Bone marrow (tissue), 2 donors: ENCODE measurements at regions not wholly inside any gene's neighbourhood (a gene's known extent, or its start where the extent isn't known, plus 50 kb on each side); places are given as distances from the start of the nearest gene placed in this dataset.

Experiments used
- DNase-seq, 2 donors: peaks; one replicate each; lab custom pipeline; 2025; lab: John Stamatoyannopoulos, UW

DNA sequence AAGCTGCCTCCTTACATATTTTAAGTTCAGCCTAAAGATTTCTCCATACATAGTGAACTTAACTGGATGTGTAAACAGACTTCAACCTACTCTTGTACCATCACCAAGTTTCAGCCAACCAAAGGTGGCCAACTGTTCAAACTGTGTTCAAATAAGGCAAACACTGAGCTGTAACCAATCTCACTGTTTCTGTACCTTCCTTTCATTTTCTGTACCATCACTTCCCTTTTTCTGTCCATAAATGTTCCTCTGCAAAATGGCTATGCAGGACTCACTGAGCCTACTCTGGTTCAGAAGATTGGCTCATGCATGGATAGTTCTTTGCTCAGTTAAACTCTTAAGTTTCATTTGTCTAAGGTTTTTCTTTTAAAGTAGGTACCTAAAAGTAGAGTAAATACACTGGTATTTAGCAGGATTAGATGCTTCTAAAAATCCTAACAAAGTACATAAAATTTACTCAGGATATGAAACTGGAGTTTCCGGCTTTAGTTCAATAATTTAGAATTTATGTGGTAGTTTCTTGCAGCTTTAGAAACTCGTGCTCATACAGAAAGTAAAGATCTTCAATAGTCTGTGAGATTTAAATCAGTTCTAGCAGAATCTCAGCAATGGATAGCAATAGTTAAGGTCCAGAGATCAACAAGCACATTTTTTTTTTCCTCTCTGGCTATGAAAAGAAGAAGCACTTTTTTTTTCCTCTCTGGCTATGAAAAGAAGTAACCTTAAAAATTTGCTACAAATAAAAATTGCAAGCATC lies 282.0 kb upstream of the PPFIA2 start:
- DNase-seq, result no peak

DNA sequence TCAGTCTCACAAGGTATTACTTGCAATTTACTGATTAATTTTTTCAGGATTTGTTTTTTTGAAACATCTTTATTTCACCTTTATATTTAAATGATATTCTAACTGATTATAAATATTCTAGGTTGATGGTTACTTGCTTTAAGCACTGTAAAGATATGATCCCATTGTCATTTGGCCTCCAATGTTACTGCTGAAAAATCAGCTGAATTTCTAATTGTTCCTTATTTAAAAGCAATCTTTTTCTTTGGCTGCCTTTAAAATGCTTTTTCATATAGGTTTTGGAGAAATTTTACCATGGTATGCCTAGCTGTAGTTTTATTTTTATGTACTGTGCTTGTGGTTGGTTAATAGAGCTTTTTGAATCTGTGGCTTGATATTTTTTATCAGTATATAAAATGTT lies 275.6 kb upstream of the PPFIA2 start:
- DNase-seq, result no peak

DNA sequence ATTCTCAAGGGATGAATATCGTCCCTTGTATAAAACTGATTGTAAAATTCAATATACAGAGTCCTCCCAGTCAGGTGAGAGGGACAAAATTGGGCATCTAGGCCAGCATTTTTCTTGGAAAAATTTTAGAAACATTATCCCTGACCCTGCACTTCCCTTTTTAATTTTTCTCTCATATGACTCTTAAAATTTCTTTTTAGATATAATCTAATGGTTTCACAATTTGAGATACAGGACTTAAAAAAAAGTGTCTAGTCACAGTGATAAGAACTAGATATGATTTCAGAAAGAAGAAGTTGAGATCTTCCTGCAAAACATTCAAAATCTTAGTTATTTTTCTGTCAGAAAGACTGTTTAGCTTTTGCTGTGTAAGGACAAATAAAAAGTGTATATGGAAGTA lies 270.8 kb upstream of the PPFIA2 start:
- no peak for DNase-seq

DNA sequence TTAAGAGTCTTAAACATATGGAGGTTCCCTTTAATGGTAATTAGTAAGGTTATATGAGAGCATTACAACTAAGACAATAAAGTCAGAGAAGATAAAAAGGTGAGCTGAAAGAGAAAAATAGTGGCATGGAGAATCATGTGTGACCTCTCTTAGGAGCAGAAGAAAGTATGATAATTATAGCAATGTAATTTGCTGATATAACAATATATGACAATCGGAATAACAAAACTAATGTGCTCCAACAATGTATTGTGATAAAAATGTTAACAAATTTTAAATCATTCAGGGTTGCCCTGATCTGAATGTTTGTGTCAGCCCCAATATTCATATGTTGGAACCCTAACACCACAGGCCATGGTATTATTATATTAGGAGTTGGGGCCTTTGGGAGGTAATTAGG lies 269.6 kb upstream of the PPFIA2 start:
- no peak for DNase-seq

DNA sequence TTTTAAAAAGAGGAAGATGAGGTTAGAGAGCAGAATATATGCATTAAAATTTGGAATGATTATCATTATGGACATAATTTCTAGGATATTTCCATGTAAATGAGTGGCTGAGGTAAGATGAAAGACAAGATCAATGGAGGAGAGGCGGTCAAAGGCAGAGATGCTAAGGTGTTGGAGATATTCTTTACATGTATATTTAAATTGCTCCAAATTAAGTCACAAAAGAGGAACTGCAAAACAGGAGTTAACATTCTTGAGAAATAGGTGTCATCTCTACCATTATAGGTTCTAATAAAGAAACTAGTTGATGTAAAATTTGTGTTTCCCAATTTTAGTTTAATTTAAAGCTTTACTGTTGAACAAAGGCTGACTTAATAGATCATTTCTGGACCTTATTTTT lies 268.5 kb upstream of the PPFIA2 start:
- no peak for DNase-seq

DNA sequence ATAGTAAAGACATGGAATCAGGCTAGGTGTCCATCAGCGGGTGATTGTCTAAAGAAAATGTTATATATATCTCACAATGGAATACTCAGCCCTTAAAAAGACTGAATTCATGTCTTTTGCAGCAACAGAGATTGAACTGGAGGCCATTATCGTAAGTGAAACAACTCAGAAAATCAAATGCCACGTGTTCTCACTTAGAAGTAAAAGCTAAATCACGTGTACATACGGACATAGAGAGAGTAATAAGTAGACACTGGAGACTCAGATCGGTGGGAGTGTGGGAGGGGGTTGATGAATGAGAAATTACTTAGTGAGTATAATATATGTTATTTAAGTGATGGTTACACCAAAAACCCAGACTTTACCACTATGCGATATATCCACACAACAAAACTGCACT lies 266.3 kb upstream of the PPFIA2 start:
- no peak for DNase-seq

DNA sequence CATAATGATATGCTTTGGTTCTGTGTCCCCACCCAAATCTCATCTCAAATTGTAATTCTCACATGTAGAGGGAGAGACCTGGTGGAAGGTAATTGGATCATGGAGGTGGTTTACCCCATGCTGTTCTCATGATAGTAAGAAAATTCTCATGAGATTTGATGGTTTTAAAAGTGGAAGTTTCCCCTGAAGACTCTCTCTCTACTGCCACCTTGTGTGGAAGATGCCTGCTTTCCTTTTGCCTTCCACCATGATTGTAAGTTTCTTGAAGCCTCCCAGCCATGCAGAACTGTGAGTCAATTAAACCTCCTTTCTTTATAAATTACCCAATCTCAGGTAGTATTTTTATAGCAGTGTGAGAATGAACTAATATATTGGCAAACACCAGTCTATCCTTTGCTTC lies 260.4 kb upstream of the PPFIA2 start:
- DNase-seq, result no peak

DNA sequence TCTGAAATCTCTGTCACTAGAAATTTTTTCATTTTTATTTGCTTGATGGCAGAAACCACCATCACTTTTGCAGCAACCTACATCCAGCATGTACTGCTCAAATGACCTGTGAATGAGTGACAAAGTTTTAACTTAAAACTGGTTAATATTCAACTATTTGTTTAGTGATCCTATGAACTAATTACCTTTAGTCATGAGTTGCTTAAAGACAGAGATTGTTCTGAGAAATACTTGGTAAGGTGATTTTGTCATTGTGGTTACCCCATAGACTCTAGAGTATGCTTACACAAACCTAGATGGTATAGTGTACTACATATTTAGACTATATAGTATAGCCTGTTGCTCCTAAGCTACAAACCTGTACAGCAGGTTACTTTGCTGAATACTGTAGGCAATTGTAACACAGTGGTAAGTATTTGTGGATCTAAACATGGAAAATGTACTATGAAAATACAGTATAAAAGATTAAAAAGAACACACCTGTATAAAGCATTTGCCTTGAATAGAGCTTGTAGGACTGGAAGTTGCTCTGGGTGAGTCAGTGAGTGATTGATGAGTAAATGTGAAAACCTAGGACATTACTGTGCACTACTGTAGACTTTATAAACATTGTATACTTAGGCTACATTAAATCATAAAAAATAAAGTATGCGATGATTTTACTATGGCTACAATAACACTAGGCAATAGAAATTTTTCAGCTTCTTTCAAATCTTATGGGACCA lies 256.6 kb upstream of the PPFIA2 start:
- no peak for DNase-seq

DNA sequence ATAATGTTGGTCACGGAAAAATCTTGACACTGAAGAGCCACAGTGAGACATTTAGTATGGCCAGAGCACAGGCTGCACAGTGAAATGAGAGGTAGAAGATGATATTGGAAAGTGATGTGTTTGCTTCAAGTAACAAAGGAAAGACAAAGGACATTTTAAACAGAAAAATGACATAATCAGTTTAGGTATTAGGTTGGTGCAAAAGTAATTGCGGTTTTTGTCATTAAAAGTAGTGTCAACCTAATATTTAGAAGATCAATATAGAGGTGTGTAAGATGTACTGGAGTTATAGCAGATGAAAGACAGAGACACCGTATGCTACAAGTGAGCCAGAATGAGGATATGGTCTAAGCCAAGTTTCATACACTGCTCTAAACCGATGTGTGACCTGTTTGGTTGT lies 253.0 kb upstream of the PPFIA2 start:
- no peak for DNase-seq

DNA sequence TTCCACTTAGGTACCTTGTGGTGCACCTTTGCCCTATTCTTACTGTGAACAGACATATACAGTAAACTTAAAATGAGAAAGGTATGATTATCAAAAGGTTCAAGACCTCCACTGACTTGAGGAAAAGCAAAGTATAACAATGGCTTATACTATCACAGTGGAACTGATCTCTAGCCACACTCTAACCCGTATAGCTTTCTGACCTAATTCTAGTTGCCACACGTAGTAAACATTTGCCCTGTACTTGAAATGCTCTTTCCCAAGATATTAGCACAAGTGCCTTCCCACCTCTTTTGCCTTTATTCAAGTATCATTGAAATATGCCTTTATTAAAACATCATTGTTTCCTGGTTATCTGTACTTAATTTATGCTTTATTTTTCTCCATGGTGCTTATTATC lies 250.4 kb upstream of the PPFIA2 start:
- no peak for DNase-seq

DNA sequence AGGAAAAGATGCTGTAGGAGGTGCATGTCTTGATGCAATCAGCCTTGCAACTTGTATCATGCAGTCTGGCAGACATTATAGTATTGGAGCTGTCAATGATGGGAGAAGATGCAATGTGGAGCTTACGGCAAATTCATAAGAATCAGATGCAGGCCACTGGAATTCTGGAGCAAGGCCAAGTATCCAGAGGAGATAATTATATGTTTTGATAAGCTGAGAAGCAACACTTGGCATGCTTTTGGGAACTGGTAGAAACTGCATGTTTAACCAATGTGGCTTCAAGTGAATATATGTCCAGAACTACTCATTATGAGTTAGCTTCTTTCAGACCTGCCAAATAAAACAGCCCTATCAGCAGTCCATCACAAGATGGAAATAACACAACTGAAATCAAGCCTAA lies 249.1 kb upstream of the PPFIA2 start:
- no peak for DNase-seq

DNA sequence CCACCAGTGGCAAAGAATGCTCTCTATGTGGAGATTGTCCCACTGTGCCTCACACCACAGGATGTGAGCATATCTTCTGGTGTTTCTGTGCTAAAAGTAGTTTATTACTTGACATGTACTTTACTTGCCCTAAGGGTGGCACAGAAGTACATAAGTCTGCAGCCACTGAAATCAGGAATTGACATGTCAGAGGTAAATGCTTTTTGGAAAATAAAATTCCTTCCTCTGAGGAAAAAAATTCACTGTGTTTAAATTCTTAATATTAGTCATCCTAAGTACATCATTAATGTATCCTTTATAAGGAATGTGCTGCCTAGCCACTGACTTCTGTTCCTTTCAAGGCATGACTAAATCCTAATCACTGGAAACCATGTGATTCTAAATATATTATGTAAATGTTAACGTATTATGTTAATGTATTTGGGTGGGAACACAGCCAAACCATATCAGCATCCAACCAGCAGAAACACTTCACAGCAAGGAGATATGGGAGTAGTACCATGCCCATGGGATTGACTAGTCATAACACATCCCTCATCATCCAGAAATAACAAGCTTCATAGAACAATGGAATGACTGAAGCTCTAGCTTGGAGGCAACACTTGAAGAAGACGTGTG lies 239.7 kb upstream of the PPFIA2 start:
- DNase-seq, result no peak

DNA sequence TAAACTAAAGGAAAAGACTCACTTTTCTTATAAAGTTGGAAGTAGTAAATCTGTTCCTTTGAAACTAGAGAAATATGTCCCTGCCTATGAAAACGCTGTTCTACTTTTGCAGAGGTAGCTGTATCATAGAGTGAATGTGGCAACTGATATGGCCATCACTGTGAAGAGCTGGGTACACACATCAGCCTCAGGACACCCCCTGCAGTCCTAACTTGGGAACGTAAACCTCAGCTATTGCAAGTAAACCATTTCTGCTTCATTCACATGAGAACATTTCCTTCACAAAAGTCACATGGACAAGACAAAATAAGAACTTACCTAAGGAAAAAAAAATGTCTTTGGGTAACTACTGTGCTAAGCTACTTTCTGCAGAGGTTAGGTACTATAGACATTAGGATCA lies 233.3 kb upstream of the PPFIA2 start:
- DNase-seq, result peak in 1 of 2 donors; percentile 19

DNA sequence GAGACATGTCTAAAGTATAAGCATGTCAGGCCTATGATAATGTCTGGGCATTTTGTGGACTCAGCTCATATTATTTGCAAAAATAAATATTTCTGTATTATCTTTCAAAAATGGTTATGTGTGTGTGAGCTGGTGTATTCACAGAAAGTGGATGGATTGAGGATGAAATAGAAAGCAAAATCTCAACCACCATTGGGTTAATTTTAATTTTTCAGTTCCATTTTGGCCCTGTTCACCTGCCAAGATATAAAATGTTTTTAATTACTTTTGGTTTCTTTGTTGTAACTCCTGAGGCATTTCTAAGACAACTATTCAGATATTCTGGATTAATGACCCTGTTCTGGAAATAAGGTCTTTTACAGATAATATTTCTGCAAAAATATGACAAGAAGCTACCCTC lies 232.7 kb upstream of the PPFIA2 start:
- DNase-seq, result no peak

DNA sequence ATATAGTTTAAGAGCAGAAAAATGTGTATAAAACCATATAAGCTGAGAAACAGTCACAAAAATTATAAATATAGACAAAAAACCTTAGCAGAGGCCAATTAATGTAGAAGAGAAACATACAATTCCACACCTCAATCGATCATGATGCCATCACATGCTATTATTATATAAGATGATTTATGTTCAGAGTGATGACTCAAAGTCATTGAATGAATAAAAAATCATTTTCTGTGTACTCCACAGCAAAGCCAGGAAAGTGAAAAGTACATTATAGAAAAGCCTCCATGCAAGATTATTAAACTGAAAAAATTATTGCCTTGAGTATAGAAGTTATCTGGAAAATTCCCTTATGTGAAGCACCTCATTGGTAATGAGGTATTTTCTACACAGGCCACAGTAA lies 229.2 kb upstream of the PPFIA2 start:
- DNase-seq, result no peak

DNA sequence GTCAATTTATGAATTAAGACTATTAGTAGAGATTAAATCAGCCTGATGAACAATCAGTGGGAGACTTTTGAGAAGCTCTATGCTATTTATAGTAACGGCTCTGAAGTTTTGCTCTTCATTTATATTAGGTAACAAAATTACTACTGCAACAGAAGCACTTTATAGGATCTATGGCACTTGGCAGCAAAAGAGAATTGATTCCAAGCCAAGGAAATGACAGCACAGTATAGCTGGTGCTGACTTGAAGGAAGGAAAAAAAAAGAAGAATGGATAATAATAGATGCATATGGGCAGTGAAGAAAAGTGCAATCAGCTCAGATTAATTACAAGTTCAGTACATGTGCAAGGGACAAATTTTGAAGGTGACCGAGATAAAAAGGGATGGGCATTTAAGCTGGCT lies 228.2 kb upstream of the PPFIA2 start:
- no peak for DNase-seq

DNA sequence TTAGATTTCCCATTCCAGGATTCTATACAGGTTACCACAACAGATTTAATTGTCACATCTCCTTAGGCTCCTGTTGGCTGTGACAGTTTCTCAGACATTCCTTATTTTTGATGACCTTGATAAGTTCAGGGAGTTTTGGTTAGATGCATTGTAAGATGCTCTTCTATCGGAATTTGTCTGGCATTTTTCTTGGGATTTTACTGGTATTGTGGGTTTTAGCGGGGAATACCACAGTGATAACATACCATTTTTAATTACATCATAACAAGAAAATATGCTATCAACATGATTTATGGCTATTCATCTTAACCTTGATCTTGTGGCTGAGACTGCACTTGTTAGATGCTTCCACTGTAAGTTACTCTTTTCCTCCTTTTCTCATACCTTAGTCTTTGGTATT lies 217.5 kb upstream of the PPFIA2 start:
- no peak for DNase-seq

DNA sequence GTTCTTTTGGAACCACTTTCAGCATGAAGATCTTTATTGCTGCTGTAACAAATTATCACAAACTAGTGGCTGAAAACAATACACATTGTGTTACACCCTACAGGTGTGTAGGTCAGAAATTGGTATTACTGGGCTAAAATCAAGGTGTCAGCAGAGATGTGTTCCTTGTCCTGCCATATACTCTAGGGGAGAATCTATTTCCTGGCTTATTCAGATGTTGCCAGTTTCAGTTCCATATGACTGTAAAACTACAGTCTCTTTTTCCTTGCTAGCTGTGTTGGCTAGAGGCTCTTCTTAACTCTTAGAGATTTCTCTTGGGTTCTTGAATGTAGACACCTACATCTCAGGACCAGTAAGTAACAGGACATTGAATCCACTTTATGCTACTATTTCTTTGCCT lies 215.6 kb upstream of the PPFIA2 start:
- DNase-seq, result no peak

DNA sequence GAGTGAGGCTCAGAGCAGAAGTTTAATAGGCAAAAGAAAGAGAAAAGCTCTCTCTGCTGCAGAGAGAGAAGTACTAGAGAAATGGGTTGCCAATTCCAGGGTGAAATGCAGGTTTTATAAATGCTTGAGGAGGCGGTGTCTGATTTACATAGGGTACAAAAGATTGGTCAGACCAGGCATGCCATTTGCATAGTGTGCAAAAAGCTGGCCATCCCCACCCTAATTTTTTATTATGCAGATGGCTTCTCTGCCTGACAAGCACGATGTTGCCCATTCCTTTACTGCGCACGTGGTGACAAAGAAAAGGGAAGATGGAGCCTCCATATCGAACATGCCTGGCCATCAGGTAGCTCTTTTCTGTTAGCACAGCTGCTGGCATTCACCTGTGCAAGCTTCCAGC lies 209.3 kb upstream of the PPFIA2 start:
- no peak for DNase-seq

DNA sequence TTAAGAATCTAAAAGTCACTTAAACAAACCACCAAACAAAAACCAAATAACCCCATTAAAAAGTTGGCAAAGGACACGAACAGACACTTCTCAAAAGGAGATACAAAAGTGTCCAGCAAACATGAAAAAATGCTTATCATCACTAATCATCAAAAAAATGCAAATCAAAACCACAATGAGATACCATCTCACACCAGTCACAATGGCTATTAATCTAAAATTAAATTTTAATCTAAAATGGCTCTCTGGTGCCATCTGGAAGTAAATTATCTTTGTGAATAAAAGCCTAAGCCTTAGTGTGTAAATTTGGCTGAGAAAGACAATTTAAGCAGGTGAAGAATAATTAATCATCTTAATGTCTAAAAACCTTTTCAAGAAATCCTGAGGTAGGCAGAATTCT lies 204.5 kb upstream of the PPFIA2 start:
- DNase-seq, result no peak

DNA sequence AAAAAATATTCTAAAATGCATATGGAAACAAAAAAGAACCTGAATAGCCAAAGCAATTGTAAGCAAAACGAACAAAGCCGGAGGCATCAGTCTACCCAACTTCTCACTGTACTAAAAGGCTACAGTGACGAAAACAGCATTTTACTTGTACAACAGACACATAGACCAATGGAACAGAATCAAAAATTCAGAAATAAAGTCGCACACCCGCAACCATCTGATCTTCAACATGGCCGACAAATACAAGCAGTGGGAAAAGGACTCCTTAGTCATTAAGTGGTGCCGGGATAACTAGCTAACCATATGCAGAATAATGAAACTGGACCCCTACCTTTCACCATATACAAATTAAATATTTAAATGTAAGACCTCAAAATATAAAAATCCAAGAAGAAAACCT lies 203.9 kb upstream of the PPFIA2 start:
- no peak for DNase-seq

DNA sequence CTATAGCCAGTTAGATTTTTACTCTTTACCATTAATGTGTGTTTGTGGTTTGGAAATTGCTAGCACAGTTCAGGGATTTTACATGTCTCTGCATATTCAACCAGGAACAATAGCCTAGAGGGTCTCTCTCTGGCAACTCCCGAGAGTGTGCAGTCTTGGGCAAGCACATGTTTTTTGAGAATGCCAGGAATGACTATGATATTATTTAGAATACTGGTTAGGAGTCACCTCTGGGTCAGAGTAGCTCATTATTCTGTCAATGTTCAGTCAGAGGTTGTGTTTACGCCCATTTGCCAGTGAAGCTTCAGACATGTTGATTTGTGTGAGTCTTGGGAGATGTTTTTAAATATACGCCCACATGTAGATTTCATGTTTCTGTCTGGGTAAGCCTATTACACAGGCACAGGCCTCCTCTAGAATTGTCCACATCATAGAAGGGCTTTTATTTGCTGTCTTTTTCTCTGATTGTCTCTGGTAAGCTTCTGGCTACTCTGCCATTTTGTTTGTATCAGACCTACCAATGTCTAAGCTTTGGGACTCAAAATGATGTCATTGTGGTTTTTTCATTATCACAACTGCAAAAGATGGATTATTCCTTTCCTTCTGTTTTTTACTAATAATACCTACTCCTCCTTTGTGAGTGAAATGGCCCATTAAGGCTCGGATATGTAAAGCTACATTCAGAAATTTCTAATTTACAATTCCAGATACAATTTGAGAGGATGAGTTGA lies 203.1 kb upstream of the PPFIA2 start:
- DNase-seq, result no peak

DNA sequence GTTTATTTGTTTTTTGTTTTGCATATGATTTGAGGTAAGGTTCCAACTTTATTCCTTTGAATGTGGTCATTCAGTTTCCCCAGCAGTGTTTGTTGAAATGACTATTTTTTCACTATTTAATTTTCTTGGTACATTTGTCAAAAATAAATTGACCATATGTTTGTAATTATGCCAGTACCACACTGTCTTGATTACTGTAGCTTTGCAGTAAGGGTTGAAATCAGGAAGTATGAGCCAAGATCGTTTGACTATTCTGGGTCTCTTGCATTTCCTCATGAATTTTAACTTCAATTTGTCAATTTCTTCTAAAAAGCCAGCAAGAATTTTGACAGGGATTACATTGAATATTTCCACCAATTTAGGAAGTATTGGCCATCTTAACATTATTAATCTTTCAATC lies 199.3 kb upstream of the PPFIA2 start:
- no peak for DNase-seq
